GM21786 (cell line): ENCODE measurements at regions not wholly inside any gene's neighbourhood (a gene's known extent, or its start where the extent isn't known, plus 50 kb on each side); places are given as distances from the start of the nearest gene placed in this dataset.
"Not testable (repeated sequence)": the region's sequence is repeated elsewhere in the genome, so short reads cannot be mapped to it uniquely, and the experiment has no call there.

Experiments
- ATAC-seq: cut with Tn5 transposase; IDR thresholded peaks from one replicate; pipeline ENCODE4 v1.9.1; 2021; ENCODE audit not compliant: unreplicated experiment

GRCh38 chr10:120188950-120189349 lies 268.1 kb upstream of the PLPP4 start:
- no peak for ATAC-seq

GRCh38 chr10:120195984-120196712 lies 260.9 kb upstream of the PLPP4 start:
- ATAC-seq = no peak

GRCh38 chr10:120204877-120205276 lies 252.2 kb upstream of the PLPP4 start:
- ATAC-seq = no peak

- no peak for ATAC-seq
These were observed 251.5 kb upstream of the PLPP4 start for GRCh38 chr10:120205368-120206018.

- ATAC-seq = no peak
These were observed 248.5 kb upstream of the PLPP4 start for GRCh38 chr10:120208488-120208887.

GRCh38 chr10:120209124-120209762 lies 247.8 kb upstream of the PLPP4 start:
- ATAC-seq = no peak

GRCh38 chr10:120212275-120212674 lies 244.8 kb upstream of the PLPP4 start:
- no peak for ATAC-seq

GRCh38 chr10:120213283-120213682 lies 243.7 kb upstream of the PLPP4 start:
- ATAC-seq = not testable (repeated sequence)

GRCh38 chr10:120217736-120218135 lies 239.3 kb upstream of the PLPP4 start:
- ATAC-seq = no peak

- no peak for ATAC-seq
These were observed 235.0 kb upstream of the PLPP4 start for GRCh38 chr10:120221873-120222485.

GRCh38 chr10:120229641-120230040 lies 227.4 kb upstream of the PLPP4 start:
- no peak for ATAC-seq

GRCh38 chr10:120239695-120240094 lies 217.3 kb upstream of the PLPP4 start:
- ATAC-seq = not testable (repeated sequence)

- ATAC-seq = no peak
These were observed 205.1 kb upstream of the PLPP4 start for GRCh38 chr10:120251821-120252442.

GRCh38 chr10:120253131-120253530 lies 203.9 kb upstream of the PLPP4 start:
- ATAC-seq = no peak

GRCh38 chr10:120260456-120260855 lies 196.6 kb upstream of the PLPP4 start:
- ATAC-seq = no peak

GRCh38 chr10:120262857-120263547 lies 194.0 kb upstream of the PLPP4 start:
- ATAC-seq = peak; percentile 92

GRCh38 chr10:120266022-120266421 lies 191.0 kb upstream of the PLPP4 start:
- ATAC-seq = no peak

GRCh38 chr10:120270906-120271305 lies 186.1 kb upstream of the PLPP4 start:
- no peak for ATAC-seq

GRCh38 chr10:120271696-120272095 lies 185.3 kb upstream of the PLPP4 start:
- ATAC-seq = no peak

- ATAC-seq = no peak
These were observed 184.7 kb upstream of the PLPP4 start for GRCh38 chr10:120272350-120272749.

- no peak for ATAC-seq
These were observed 179.0 kb upstream of the PLPP4 start for GRCh38 chr10:120278069-120278468.
